ENCODE measurements at regions not wholly inside any gene's neighbourhood (a gene's known extent, or its start where the extent isn't known, plus 50 kb on each side); places are given as distances from the start of the nearest gene placed in this dataset.
"Not testable (repeated sequence)": the region's sequence is repeated elsewhere in the genome, so short reads cannot be mapped to it uniquely, and the experiment has no call there.

DNA sequence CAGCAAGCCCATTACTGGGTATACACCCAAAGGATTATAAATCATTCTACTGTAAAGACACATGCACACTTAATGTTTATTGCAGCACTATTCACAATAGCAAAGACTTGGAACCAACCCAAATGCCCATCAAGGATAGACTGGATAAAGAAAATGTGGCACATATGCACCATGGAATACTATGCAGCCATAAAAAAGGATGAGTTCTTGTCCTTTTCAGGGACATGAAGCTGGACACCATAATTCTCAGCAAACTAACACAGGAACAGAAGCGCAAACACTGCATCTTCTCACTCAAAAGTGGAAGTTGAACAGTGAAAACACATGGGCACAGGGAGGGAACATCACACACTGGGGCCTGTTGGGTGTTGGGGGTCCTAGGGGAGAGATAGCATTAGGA is 154.5 kb downstream of the PYDC2 start:
- CTCF ChIA-PET, H3K36me3 Mint-ChIP-seq, H3K4me3 Mint-ChIP-seq, DNase-seq, H3K4me1 Mint-ChIP-seq, H3K27ac Mint-ChIP-seq, H3K27me3 Mint-ChIP-seq: not testable (repeated sequence)
- H3K9me3 Mint-ChIP-seq, result peaks cover 18% of the 10 kb centered on the region

DNA sequence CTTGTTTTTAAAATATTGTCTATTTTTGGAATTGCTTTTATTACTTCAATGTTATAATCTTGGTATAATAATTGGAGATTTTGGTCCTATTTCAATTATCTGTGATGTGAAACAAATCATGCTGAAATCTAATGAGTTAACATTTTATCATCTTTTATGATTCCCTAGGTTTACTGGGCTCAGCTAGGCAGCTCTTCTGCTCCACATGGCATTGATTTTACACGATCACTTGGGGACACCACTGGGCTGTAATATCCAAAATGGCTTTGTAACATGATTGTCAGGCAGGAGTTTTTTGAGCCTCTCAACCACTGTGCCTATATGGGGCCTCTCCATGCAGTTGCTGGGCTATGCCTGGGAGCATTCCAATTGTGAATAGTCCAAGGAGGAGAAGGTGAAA is 163.3 kb downstream of the PYDC2 start:
- Mint-ChIP-seq H3K36me3 (no peaks in the 10 kb centered on the region), H3K4me3 (no peak overlapping the region)

DNA sequence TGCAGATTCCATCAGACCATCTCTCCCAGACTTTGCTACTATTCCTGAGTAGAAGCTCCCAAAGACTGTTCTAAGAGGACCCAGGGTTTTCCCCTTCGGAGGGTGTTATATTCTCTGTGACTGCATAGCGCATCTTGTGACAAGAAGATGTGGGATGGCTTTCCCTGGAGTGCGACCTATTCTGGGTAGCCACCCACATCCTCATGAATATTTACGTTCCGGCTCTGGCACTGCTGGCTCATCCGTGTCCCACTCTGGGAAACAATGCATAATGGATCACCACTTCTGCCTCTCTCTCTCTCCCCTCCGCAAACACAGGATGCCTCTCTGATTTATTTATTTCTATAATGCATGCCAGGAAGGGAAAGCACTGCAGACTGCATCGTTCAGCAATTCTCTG is 166.1 kb downstream of the PYDC2 start:
- no peaks in the 10 kb centered on the region for H3K36me3 Mint-ChIP-seq
- no peak overlapping the region for H3K4me3 Mint-ChIP-seq
- H3K4me1 Mint-ChIP-seq, result no peaks in the 10 kb centered on the region
- H3K27me3 Mint-ChIP-seq, result no peaks in the 10 kb centered on the region
- DNase-seq, result no peak
- no peak overlapping the region for H3K27ac Mint-ChIP-seq
- peaks cover 2% of the 10 kb centered on the region for H3K9me3 Mint-ChIP-seq
- CTCF ChIA-PET, result no interaction called here

More for the DNA sequence above, 163.3 kb downstream of the PYDC2 start:
- CTCF ChIA-PET, result no interaction called here
- H3K4me1 Mint-ChIP-seq, result no peaks in the 10 kb centered on the region
- H3K27ac Mint-ChIP-seq, result no peak overlapping the region
- DNase-seq, result no peak
- H3K9me3 Mint-ChIP-seq, result peaks cover 6% of the 10 kb centered on the region
- H3K27me3 Mint-ChIP-seq, result no peaks in the 10 kb centered on the region

GRCh38 chr3:191628571-191628970 is 167.6 kb downstream of the PYDC2 start:
- Mint-ChIP-seq H3K9me3 (peaks cover 2% of the 10 kb centered on the region), H3K27ac (no peak overlapping the region), H3K27me3 (no peaks in the 10 kb centered on the region), H3K4me1 (no peaks in the 10 kb centered on the region), H3K4me3 (no peak overlapping the region), H3K36me3 (no peaks in the 10 kb centered on the region)
- CTCF ChIA-PET, result no interaction called here
- DNase-seq, result no peak

GRCh38 chr3:191631496-191631895 is 170.5 kb downstream of the PYDC2 start:
- H3K36me3 Mint-ChIP-seq, result no peaks in the 10 kb centered on the region
- H3K27ac Mint-ChIP-seq, result no peak overlapping the region
- peaks cover 2% of the 10 kb centered on the region for H3K9me3 Mint-ChIP-seq
- no peaks in the 10 kb centered on the region for H3K4me1 Mint-ChIP-seq
- H3K4me3 Mint-ChIP-seq, result no peak overlapping the region
- CTCF ChIA-PET, result no interaction called here
- H3K27me3 Mint-ChIP-seq, result no peaks in the 10 kb centered on the region
- no peak for DNase-seq

- Mint-ChIP-seq H3K4me1 (no peaks in the 10 kb centered on the region), H3K9me3 (peaks cover 4% of the 10 kb centered on the region), H3K27me3 (no peaks in the 10 kb centered on the region), H3K36me3 (no peaks in the 10 kb centered on the region), H3K4me3 (no peak overlapping the region), H3K27ac (no peak overlapping the region)
- CTCF ChIA-PET, result no interaction called here
- DNase-seq, result no peak
Measured at GRCh38 chr3:191634902-191635301, 173.9 kb downstream of the PYDC2 start.

DNA sequence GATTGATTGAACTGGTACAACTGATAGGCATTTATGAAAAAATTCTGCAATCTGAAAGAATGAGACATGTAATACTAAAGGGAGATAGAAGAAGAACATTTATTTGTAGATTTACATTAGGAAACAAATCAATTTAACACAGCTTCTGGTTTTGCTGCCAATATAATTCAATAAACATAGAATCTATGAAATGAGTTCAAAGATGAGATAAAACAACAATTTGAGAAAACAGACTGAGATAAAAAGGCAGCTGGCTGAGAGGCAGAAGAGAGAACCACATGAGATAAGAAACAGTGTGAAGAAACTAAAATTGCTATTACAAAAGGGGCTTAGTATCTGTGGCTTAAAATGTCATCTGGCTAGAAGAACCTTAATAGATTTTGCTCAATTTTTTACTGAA is 176.6 kb downstream of the PYDC2 start:
- no peaks in the 10 kb centered on the region for H3K27me3 Mint-ChIP-seq
- no peaks in the 10 kb centered on the region for H3K36me3 Mint-ChIP-seq
- no peak overlapping the region for H3K4me3 Mint-ChIP-seq
- CTCF ChIA-PET, result no interaction called here
- H3K4me1 Mint-ChIP-seq, result no peaks in the 10 kb centered on the region
- no peak for DNase-seq
- no peak overlapping the region for H3K27ac Mint-ChIP-seq
- H3K9me3 Mint-ChIP-seq, result peaks cover 10% of the 10 kb centered on the region

DNA sequence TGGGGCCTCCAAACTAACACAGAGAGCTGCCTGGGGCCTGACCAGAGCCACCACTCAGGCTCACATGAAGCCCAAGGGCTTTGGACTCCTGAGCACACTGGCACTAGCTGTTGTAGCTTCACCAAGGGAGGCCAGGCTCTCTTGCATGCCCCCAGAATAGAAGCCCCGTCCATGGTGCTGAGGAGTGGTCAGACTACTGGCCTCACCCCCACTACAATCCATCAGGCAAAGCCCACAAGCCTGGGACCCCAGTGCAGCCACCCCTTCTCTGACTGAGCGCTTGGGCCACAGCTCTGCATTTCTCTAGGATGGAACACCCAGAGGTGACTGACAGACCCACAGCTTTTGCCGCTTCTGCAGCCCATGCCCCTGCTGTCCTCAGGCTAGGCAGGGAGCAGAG is 180.8 kb downstream of the PYDC2 start:
- Mint-ChIP-seq H3K36me3 (no peaks in the 10 kb centered on the region), H3K27ac (no peak overlapping the region), H3K4me1 (no peaks in the 10 kb centered on the region), H3K27me3 (no peaks in the 10 kb centered on the region), H3K4me3 (no peak overlapping the region), H3K9me3 (peaks cover 20% of the 10 kb centered on the region)
- CTCF ChIA-PET, result no interaction called here
- DNase-seq, result no peak

- Mint-ChIP-seq H3K27ac (no peak overlapping the region), H3K9me3 (peaks cover 22% of the 10 kb centered on the region), H3K4me3 (no peak overlapping the region), H3K4me1 (no peaks in the 10 kb centered on the region), H3K36me3 (no peaks in the 10 kb centered on the region), H3K27me3 (no peaks in the 10 kb centered on the region)
- CTCF ChIA-PET, result no interaction called here
- DNase-seq, result no peak
Measured at GRCh38 chr3:191644291-191644690, 183.3 kb downstream of the PYDC2 start.

- no peak overlapping the region for H3K4me3 Mint-ChIP-seq
- no peak overlapping the region for H3K27ac Mint-ChIP-seq
- no peaks in the 10 kb centered on the region for H3K36me3 Mint-ChIP-seq
- no peak for DNase-seq
- no peaks in the 10 kb centered on the region for H3K27me3 Mint-ChIP-seq
- no peaks in the 10 kb centered on the region for H3K4me1 Mint-ChIP-seq
- CTCF ChIA-PET, result no interaction called here
- H3K9me3 Mint-ChIP-seq, result peaks cover 26% of the 10 kb centered on the region
Measured at GRCh38 chr3:191646242-191646641, 185.3 kb downstream of the PYDC2 start.

GRCh38 chr3:191648787-191649186 is 187.8 kb downstream of the PYDC2 start:
- Mint-ChIP-seq H3K4me3 (no peak overlapping the region), H3K27me3 (no peaks in the 10 kb centered on the region), H3K27ac (no peak overlapping the region), H3K36me3 (no peaks in the 10 kb centered on the region), H3K9me3 (peaks cover 26% of the 10 kb centered on the region), H3K4me1 (no peaks in the 10 kb centered on the region)
- no peak for DNase-seq
- CTCF ChIA-PET, result no interaction called here

- CTCF ChIA-PET, result no interaction called here
- no peak overlapping the region for H3K4me3 Mint-ChIP-seq
- no peak overlapping the region for H3K27ac Mint-ChIP-seq
- no peaks in the 10 kb centered on the region for H3K4me1 Mint-ChIP-seq
- no peak for DNase-seq
- no peaks in the 10 kb centered on the region for H3K27me3 Mint-ChIP-seq
- H3K9me3 Mint-ChIP-seq, result peaks cover 25% of the 10 kb centered on the region
- H3K36me3 Mint-ChIP-seq, result no peaks in the 10 kb centered on the region
Measured at GRCh38 chr3:191649626-191650025, 188.7 kb downstream of the PYDC2 start.

DNA sequence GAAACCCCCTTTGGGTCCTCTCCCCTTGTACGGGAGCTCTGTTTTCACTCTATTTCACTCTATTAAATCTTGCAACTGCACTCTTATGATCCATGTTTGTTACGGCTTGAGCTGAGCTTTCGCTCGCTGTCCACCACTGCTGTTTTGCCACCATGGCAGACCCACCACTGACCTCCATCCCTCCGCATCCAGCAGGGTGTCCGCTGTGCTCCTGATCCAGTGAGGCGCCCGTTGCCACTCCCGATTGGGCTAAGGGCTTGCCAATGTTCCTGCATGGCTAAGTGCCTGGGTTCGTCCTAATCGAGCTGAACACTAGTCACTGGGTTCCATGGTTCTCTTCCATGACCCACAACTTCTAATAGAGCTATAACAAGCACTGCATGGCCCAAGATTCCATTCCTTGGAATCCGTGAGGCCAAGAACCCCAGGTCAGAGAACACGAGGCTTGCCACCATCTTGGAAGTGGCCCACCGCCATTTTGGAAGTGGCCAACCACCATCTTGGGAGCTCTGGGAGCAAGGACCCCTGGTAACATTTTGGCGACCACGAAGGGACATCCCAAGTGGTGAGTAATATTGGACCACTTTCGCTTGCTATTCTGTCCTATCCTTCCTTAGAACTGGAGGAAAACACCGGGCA is 197.9 kb downstream of the PYDC2 start:
- H3K27ac Mint-ChIP-seq, CTCF ChIA-PET, H3K36me3 Mint-ChIP-seq, H3K4me3 Mint-ChIP-seq, H3K27me3 Mint-ChIP-seq, H3K4me1 Mint-ChIP-seq, DNase-seq: not testable (repeated sequence)
- peaks cover 11% of the 10 kb centered on the region for H3K9me3 Mint-ChIP-seq

DNA sequence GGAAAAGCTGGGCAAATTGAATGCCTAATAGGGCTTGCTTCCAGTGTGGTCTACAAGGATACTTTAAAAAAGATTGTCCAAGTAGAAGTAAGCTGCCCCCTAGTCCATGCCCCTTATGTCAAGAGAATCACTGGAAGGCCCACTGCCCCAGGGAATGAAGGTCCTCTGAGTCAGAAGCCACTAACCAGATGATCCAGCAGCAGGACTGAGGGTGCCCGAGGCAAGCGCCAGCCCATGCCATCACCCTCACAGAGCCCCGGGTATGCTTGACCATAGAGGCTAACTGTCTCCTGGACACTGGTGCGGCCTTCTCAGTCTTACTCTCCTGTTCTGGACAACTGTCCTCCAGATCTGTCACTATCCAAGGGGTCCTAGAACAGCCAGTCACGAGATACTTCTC is 201.2 kb downstream of the PYDC2 start:
- CTCF ChIA-PET, DNase-seq, H3K27me3 Mint-ChIP-seq, H3K27ac Mint-ChIP-seq, H3K36me3 Mint-ChIP-seq, H3K4me3 Mint-ChIP-seq, H3K4me1 Mint-ChIP-seq: not testable (repeated sequence)
- H3K9me3 Mint-ChIP-seq, result peaks cover 14% of the 10 kb centered on the region

DNA sequence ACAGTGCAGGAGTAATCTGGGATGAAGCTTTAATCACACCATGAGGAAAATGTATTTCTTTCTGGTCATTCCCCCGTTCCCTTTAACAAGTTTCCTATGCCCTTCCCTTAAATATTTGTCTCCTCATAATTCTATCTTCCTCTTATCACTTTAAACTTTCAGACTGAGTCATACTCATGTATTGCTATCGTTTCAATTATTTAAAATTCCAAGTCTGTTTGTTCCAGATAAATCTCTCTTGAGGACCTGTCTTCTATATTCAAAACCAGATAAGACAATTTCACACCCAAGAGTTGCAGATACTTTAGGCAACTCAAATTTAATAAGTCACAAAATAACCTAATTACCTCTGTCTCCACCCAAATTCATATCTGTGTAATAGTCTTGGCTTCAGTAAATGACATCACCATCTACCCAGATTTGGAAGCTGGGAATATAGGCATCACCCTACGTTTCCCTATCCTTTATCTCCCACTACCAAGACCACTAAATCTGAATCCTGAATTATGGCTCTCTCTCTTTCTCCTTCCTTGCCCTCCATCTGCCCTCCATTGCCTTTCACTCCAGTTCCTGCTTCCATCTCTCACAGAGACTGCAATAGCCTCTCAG is 220.1 kb downstream of the PYDC2 start:
- no peaks in the 10 kb centered on the region for H3K4me1 Mint-ChIP-seq
- H3K4me3 Mint-ChIP-seq, result no peak overlapping the region
- peaks cover 4% of the 10 kb centered on the region for H3K9me3 Mint-ChIP-seq
- no peaks in the 10 kb centered on the region for H3K27me3 Mint-ChIP-seq
- DNase-seq, result no peak
- no peak overlapping the region for H3K27ac Mint-ChIP-seq
- CTCF ChIA-PET, result no interaction called here
- no peaks in the 10 kb centered on the region for H3K36me3 Mint-ChIP-seq

- no peak overlapping the region for H3K27ac Mint-ChIP-seq
- H3K4me1 Mint-ChIP-seq, result no peaks in the 10 kb centered on the region
- CTCF ChIA-PET, result no interaction called here
- H3K27me3 Mint-ChIP-seq, result no peaks in the 10 kb centered on the region
- H3K9me3 Mint-ChIP-seq, result peaks cover 2% of the 10 kb centered on the region
- no peak for DNase-seq
- no peak overlapping the region for H3K4me3 Mint-ChIP-seq
- H3K36me3 Mint-ChIP-seq, result no peaks in the 10 kb centered on the region
Measured at GRCh38 chr3:191682961-191683360, 222.0 kb downstream of the PYDC2 start.

Data from activated naive CD4-positive, alpha-beta T cell treated with anti-CD3 and anti-CD28 coated beads, Interleukin-2, amount 10 ng/mL, durations not matched to agents 7 days and 5 days (primary cell).